ENCODE measurements at regions not wholly inside any gene's neighbourhood (a gene's known extent, or its start where the extent isn't known, plus 50 kb on each side); places are given as distances from the start of the nearest gene placed in this dataset.

- DNase-seq, result no peak
Observed at GRCh38 chr2:78315368-78315767, 710.1 kb upstream of the REG3G start.

GRCh38 chr2:78318275-78318674 is 707.2 kb upstream of the REG3G start:
- DNase-seq, result no peak

- DNase-seq, result no peak
Observed at GRCh38 chr2:78330193-78330592, 695.3 kb upstream of the REG3G start.

- peak; percentile 56 to 73 for DNase-seq
Observed at GRCh38 chr2:78351208-78351607, 674.3 kb upstream of the REG3G start.

GRCh38 chr2:78353168-78353567 is 672.3 kb upstream of the REG3G start:
- peak in 1 of 2 experiments; percentile 24 for DNase-seq

GRCh38 chr2:78355967-78356366 is 669.5 kb upstream of the REG3G start:
- no peak for DNase-seq

GRCh38 chr2:78383576-78383975 is 641.9 kb upstream of the REG3G start:
- DNase-seq, result no peak

GRCh38 chr2:78397198-78397597 is 628.3 kb upstream of the REG3G start:
- no peak for DNase-seq

GRCh38 chr2:78407960-78408794 is 617.3 kb upstream of the REG3G start:
- DNase-seq, result no peak

GRCh38 chr2:78408795-78409118 is 616.7 kb upstream of the REG3G start:
- no peak for DNase-seq

GRCh38 chr2:78411303-78411702 is 614.2 kb upstream of the REG3G start:
- DNase-seq, result no peak

GRCh38 chr2:78416625-78417300 is 608.7 kb upstream of the REG3G start:
- DNase-seq, result no peak

- no peak for DNase-seq
Observed at GRCh38 chr2:78417355-78417754, 608.1 kb upstream of the REG3G start.

GRCh38 chr2:78418021-78418420 is 607.5 kb upstream of the REG3G start:
- no peak for DNase-seq

GRCh38 chr2:78420132-78420531 is 605.4 kb upstream of the REG3G start:
- DNase-seq, result no peak

- DNase-seq, result no peak
Observed at GRCh38 chr2:78423631-78424030, 601.9 kb upstream of the REG3G start.

GRCh38 chr2:78427170-78427569 is 598.3 kb upstream of the REG3G start:
- DNase-seq, result no peak

GRCh38 chr2:78431241-78431640 is 594.3 kb upstream of the REG3G start:
- DNase-seq, result no peak

- no peak for DNase-seq
Observed at GRCh38 chr2:78439122-78439521, 586.4 kb upstream of the REG3G start.

- DNase-seq, result no peak
Observed at GRCh38 chr2:78455586-78455985, 569.9 kb upstream of the REG3G start.

GRCh38 chr2:78457269-78457668 is 568.2 kb upstream of the REG3G start:
- no peak for DNase-seq

- peak in 1 of 2 experiments; percentile 3 for DNase-seq
Observed at GRCh38 chr2:78465707-78466106, 559.8 kb upstream of the REG3G start.

- DNase-seq, result no peak
Observed at GRCh38 chr2:78476619-78477229, 548.8 kb upstream of the REG3G start.

GRCh38 chr2:78486565-78486964 is 538.9 kb upstream of the REG3G start:
- DNase-seq, result no peak

Data from Kasumi-1 (cell line).